Uterus (tissue), 3 donors: ENCODE measurements at regions not wholly inside any gene's neighbourhood (a gene's known extent, or its start where the extent isn't known, plus 50 kb on each side); places are given as distances from the start of the nearest gene placed in this dataset.
"Not testable (repeated sequence)": the region's sequence is repeated elsewhere in the genome, so short reads cannot be mapped to it uniquely, and the experiment has no call there.

Experiments used
- DNase-seq, 2 donors: peaks; one replicate each; pipeline ENCODE4 v3.0.0-alpha.2; 2019 to 2020
- H3K27ac ChIP-seq, 2 donors: fragments of 200-600 bp; sonication (generic); 1 replicate in 1 of 2; 2 replicates in 1 of 2; pipeline ENCODE4 v1.5.1; 2016 to 2018
- H3K27me3 ChIP-seq, 2 donors: fragments of 200-600 bp; sonication (generic); one replicate each; pipeline ENCODE4 v1.5.1; 2018 to 2019; ENCODE audit warnings: control low read depth in 1 of 2
- H3K36me3 ChIP-seq, 2 donors: fragments of 200-600 bp; sonication (generic); one replicate each; pipeline ENCODE4 v1.5.1; 2019; ENCODE audit warnings: control low read depth in 1 of 2
- H3K4me1 ChIP-seq, 2 donors: fragments of 200-600 bp; sonication (generic); one replicate each; pipeline ENCODE4 v1.5.1; 2018 to 2019; ENCODE audit warnings: control low read depth in 1 of 2
- H3K4me3 ChIP-seq, 2 donors: fragments of 200-600 bp; sonication (generic); 1 replicate in 1 of 2; 2 replicates in 1 of 2; pipeline ENCODE4 v1.5.1; 2018 to 2019; ENCODE audit warnings: mild to moderate bottlenecking in 1 of 2
- H3K9me3 ChIP-seq, 2 donors: fragments of 200-600 bp; sonication (generic); one replicate each; pipeline ENCODE4 v1.5.1; 2019; ENCODE audit warnings: control low read depth in 1 of 2
- POLR2A ChIP-seq, 2 donors: fragments of 450-650 bp; IDR thresholded peaks; one replicate each; pipeline ENCODE4 v1.6.1; 2016; ENCODE audit warnings: antibody characterized with exemption in 2 of 2, mild to moderate bottlenecking in 1 of 2, moderate library complexity in 1 of 2
- intact Hi-C: fragments of 100-400 bp; cut with DNase I; formaldehyde crosslinking; loops from one replicate; pipeline ENCODE4 v1.15.1; 2023; ENCODE audit warnings: low total_unique reads
- TF ChIP-seq, protein P1 (sequence below), 4 experiments: fragments of 200-600 bp in 2 of 4; fragments of 450-650 bp in 2 of 4; sonication (generic) in 2 of 4; IDR thresholded peaks; one replicate each; pipeline ENCODE4 v1.5.1; 2016 to 2019; ENCODE audit warnings: antibody characterized with exemption in 4 of 4, mild to moderate bottlenecking in 2 of 4, moderate library complexity in 1 of 4
- donor health status: DM: yes; HTN: yes; CAD: no.

DNA sequence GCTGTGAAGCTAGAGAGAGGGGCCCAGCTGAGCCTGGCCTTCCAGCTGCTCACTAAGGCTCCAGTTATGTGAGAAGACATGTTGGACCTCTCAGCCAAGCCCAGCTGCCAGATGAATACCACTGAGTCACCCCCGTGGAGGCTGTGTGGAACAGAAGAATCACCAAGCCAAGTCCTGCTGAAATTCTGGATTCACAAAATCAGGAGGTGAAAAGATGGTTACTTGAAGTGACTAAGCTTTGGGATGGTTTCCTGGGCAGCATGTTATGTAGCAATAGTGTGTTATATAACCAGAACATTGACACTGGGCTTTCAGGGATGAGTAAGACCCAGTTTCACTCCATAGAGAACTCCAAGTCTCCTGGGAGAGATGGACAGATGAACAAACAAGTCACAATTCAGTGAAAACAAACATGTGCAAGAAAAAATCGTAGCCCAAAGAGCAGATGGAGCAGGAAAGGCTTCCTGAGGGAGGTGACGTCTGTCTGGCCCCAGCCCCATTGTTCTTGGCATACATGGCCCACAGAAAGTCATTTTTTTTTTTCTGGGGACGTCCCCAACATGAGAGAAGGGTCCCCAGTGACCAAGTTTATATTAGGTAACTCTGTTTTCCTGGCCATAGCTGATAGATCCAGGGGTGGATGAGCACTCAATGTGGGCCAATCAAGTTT is 64.1 kb upstream of the PDZD8 start:
- TF ChIP-seq, protein P1, sequence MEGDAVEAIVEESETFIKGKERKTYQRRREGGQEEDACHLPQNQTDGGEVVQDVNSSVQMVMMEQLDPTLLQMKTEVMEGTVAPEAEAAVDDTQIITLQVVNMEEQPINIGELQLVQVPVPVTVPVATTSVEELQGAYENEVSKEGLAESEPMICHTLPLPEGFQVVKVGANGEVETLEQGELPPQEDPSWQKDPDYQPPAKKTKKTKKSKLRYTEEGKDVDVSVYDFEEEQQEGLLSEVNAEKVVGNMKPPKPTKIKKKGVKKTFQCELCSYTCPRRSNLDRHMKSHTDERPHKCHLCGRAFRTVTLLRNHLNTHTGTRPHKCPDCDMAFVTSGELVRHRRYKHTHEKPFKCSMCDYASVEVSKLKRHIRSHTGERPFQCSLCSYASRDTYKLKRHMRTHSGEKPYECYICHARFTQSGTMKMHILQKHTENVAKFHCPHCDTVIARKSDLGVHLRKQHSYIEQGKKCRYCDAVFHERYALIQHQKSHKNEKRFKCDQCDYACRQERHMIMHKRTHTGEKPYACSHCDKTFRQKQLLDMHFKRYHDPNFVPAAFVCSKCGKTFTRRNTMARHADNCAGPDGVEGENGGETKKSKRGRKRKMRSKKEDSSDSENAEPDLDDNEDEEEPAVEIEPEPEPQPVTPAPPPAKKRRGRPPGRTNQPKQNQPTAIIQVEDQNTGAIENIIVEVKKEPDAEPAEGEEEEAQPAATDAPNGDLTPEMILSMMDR (IDR thresholded peaks at IDR 0.05), result no peak
- no peak for TF ChIP-seq POLR2A (IDR thresholded peaks at IDR 0.05)
- peak; percentile 66 to 83 for DNase-seq
- intact Hi-C loops, result no loop called here
- Histone ChIP-seq H3K9me3 (no peaks in the 10 kb centered on the region), H3K4me3 (no peak overlapping the region), H3K36me3 (no peaks in the 10 kb centered on the region), H3K27ac (peak overlapping the region in 1 of 2 donors; percentile 51), H3K4me1 (peaks cover 0 to 7% of the 10 kb centered on the region in 2 donors), H3K27me3 (no peaks in the 10 kb centered on the region)

DNA sequence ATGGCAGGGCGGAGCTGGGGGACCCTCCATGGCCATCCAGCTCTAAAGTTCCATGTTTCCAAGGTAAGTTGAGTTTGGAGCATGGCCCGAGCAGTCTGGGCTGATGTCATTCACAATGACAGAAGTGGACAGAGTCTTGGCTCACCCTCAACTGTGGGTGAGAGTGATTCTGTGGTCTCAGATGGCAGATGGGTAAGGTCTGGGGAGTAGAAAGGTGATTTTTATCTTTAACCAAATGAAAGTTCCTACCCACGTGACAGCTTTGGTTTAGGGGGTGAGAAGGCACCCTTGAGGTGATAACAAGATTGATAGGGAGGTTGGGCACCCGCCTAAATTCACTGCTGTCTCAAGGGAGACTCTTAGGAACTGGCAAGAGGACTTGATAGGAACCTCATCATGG is 57.6 kb upstream of the PDZD8 start:
- Histone ChIP-seq H3K36me3 (no peaks in the 10 kb centered on the region), H3K4me1 (no peaks in the 10 kb centered on the region), H3K9me3 (no peaks in the 10 kb centered on the region), H3K4me3 (no peak overlapping the region), H3K27ac (no peak overlapping the region), H3K27me3 (no peaks in the 10 kb centered on the region)
- intact Hi-C loops, result no loop called here
- TF ChIP-seq, protein P1 (IDR thresholded peaks at IDR 0.05), result no peak
- TF ChIP-seq POLR2A (IDR thresholded peaks at IDR 0.05), result no peak
- DNase-seq, result no peak

DNA sequence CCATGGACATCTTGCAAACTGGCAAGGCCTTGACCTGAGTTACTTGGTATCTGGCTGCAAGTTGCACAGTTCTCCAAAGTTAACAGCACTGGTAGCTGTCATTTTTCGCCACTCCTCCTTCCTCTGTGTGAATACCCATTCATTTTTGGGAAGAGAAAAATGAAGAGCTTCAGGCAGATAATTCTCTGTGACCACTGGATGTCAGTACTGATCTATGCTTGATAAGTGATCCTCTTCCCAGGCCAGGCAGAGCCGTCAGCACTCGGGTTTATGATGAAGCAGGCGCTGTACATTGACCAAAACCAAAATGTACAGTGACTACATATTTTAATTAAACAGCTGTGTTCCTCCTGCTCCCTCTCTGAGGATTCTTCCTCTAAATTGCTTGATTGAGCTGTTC is 55.9 kb upstream of the PDZD8 start:
- TF ChIP-seq, protein P1 (IDR thresholded peaks at IDR 0.05), result peak; percentile 27 to 59 (median 38)
- no peak for TF ChIP-seq POLR2A (IDR thresholded peaks at IDR 0.05)
- no peaks in the 10 kb centered on the region for H3K27me3 ChIP-seq
- no peak overlapping the region for H3K27ac ChIP-seq
- DNase-seq, result no peak
- H3K36me3 ChIP-seq, result no peaks in the 10 kb centered on the region
- H3K4me1 ChIP-seq, result no peaks in the 10 kb centered on the region
- no peaks in the 10 kb centered on the region for H3K9me3 ChIP-seq
- intact Hi-C loops, result no loop called here
- no peak overlapping the region for H3K4me3 ChIP-seq

DNA sequence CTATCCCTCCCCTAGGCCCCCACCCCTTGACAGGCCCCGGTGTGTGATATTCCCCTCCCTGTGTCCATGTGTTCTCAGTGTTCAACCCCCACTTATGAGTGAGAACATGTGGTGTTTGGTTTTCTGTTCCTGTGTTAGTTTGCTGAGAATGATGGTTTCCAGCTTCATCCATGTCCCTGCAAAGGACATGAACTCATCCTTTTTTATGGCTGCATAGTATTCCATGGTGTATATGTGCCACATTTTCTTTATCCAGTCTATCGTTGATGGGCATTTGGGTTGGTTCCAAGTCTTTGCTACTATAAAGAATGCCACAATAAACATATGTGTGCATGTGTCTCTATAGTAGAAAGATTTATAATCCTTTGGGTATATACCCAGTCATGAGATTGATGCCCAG is 55.3 kb upstream of the PDZD8 start:
- DNase-seq, H3K4me1 ChIP-seq, intact Hi-C loops, H3K36me3 ChIP-seq, H3K9me3 ChIP-seq, H3K27ac ChIP-seq, H3K27me3 ChIP-seq, H3K4me3 ChIP-seq: not testable (repeated sequence)

DNA sequence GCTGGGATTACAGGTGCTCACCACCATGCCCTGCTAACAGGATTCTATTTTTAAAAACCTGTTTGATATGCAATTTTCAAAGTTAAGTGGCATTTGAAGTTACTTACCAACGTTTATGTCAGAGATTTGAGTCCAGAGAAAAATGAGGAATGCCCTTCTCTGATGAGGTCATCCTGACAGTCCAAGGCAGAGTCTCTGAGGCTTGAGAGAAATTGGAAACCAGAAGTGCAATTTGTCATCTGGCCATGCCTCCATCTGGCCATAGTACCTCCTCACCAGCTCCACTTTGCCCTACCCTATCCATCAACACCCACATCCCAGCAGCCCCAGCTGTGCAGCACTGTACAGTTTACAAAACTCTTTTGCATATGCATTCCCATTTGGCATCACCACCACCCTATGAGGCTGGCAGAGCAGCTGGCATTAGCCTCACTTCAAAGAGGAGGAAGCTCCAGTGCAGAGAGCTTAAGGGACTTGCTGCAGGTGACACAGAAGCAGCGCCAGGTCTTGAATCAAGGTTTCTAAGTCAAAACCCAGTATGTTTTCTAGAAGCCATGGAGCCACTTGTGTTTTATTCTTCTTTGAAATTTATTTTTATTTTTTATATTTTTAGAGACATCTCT is 54.5 kb upstream of the PDZD8 start:
- H3K4me3 ChIP-seq, result no peak overlapping the region
- intact Hi-C loops, result no loop called here

More for the DNA sequence above, 54.5 kb upstream of the PDZD8 start:
- no peak for TF ChIP-seq POLR2A (IDR thresholded peaks at IDR 0.05)
- TF ChIP-seq, protein P1 (IDR thresholded peaks at IDR 0.05), result no peak
- Histone ChIP-seq H3K36me3 (no peaks in the 10 kb centered on the region), H3K4me1 (no peaks in the 10 kb centered on the region), H3K27ac (no peak overlapping the region), H3K27me3 (no peaks in the 10 kb centered on the region), H3K9me3 (no peaks in the 10 kb centered on the region)
- DNase-seq, result no peak
